ENCODE measurements at regions not wholly inside any gene's neighbourhood (a gene's known extent, or its start where the extent isn't known, plus 50 kb on each side); places are given as distances from the start of the nearest gene placed in this dataset.

DNA sequence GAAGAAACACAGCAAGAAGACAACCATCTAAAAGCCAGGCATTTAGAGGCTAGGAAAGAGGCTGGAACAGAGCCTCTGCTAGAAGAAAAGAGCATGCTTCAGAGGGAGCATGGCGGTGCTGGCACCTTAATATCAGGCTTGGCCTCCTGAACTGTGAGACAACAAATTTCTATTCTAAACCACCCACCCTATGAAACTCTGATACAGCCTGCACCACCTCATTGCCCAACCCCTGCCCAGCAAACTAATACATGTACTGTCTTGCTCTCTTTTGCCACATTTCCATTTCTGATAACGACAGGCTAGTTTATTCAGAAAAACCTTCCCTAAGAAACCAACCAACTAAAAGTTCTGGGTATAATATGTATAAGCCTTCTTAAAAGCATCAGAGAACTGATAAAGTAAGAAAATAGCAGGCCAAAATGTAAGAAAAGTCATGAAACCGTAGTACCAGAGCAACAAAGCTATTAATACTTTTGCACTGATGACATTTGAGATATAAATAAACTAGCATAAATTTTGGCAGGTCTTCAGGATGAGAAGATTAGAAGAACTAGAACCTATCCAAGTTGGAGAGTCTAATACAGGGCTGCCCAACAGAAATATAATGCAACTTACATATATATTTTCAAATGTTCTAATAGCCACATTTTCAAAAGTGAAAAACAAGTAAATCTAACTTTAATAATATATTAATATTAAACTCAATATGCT lies 184.7 kb upstream of the HSF2 start:
- TF ChIP-seq EZH2 (IDR thresholded peaks at IDR 0.05; ENCODE audit: insufficient read depth, poor library complexity, severe bottlenecking) = no peak
- no peak for TF ChIP-seq EZH2phosphoT487 (IDR thresholded peaks at IDR 0.05; ENCODE audit: insufficient read depth, low read depth)
